DND-41 (cell line): ENCODE measurements at regions not wholly inside any gene's neighbourhood (a gene's known extent, or its start where the extent isn't known, plus 50 kb on each side); places are given as distances from the start of the nearest gene placed in this dataset.
A peak's percentile ranks its signal among the peaks of the same experiment; 100 is the strongest.

Experiments
- ATAC-seq: fragments of 200-7000 bp; cut with Tn5 transposase; 3 replicates; pipeline ENCODE4 v1.9.1; 2021; ENCODE audit warnings: low read depth; ENCODE audit not compliant: insufficient read depth
- DNase-seq: peaks from one replicate; pipeline ENCODE4 v3.0.0-alpha.2; 2020
- H2AFZ ChIP-seq: 2 replicates; pipeline ENCODE4 v1.6.0; 2012; ENCODE audit warnings: low read depth, low read length
- H3K27ac ChIP-seq: 2 replicates; pipeline ENCODE4 v1.5.1; 2012; ENCODE audit warnings: low read length, inconsistent platforms
- H3K27me3 ChIP-seq: fragments of 200-600 bp; sonication (generic); 2 replicates; pipeline ENCODE4 v1.6.0; 2012; ENCODE audit warnings: low read length, mild to moderate bottlenecking, inconsistent platforms; ENCODE audit not compliant: insufficient read depth, poor library complexity
- H3K36me3 ChIP-seq: 2 replicates; pipeline ENCODE4 v1.5.1; 2012; ENCODE audit warnings: low read length, inconsistent platforms; ENCODE audit not compliant: insufficient read depth
- H3K4me1 ChIP-seq: 2 replicates; pipeline ENCODE4 v1.5.1; 2012; ENCODE audit warnings: mild to moderate bottlenecking, low read length; ENCODE audit not compliant: insufficient read depth
- H3K4me2 ChIP-seq: 2 replicates; pipeline ENCODE4 v1.6.0; 2012; ENCODE audit warnings: mild to moderate bottlenecking, moderate library complexity, low read length, inconsistent platforms; ENCODE audit not compliant: insufficient read depth
- H3K4me3 ChIP-seq, 2 experiments: fragments of 200-600 bp in 1 of 2; shearing (Covaris generic) in 1 of 2; 2 replicates each; pipeline ENCODE4 v1.5.1; 2012 to 2016; ENCODE audit warnings: inconsistent platforms in 2 of 2, low read length in 2 of 2, mild to moderate bottlenecking in 2 of 2, low read depth in 1 of 2, moderate library complexity in 1 of 2
- H3K79me2 ChIP-seq: 2 replicates; pipeline ENCODE4 v1.6.0; 2012; ENCODE audit warnings: low read length, inconsistent platforms; ENCODE audit not compliant: insufficient read depth
- H3K9ac ChIP-seq: 2 replicates; pipeline ENCODE4 v1.6.0; 2012; ENCODE audit warnings: low read depth, mild to moderate bottlenecking, inconsistent platforms, low read length, moderate library complexity
- H3K9me3 ChIP-seq: 2 replicates; pipeline ENCODE4 v1.5.1; 2012; ENCODE audit warnings: low read length, moderate library complexity, mild to moderate bottlenecking, inconsistent platforms; ENCODE audit not compliant: insufficient read depth, severe bottlenecking
- H4K20me1 ChIP-seq: 2 replicates; pipeline ENCODE4 v1.6.0; 2012; ENCODE audit warnings: low read length; ENCODE audit not compliant: insufficient read depth
- CTCF ChIP-seq: IDR thresholded peaks from 2 replicates; pipeline ENCODE4 v1.5.1; 2012; ENCODE audit warnings: borderline replicate concordance, low read length, moderate library complexity, mild to moderate bottlenecking; ENCODE audit not compliant: poor library complexity, severe bottlenecking; ENCODE audit errors: extremely low read depth
- EZH2 ChIP-seq: IDR thresholded peaks from 3 replicates; pipeline ENCODE4 v1.6.1; 2012; ENCODE audit warnings: borderline replicate concordance, low read depth, mild to moderate bottlenecking, moderate library complexity, low read length, inconsistent platforms; ENCODE audit not compliant: severe bottlenecking

GRCh38 chr3:81395739-81396513, 365.5 kb downstream of the GBE1 start:
- TF ChIP-seq CTCF = peak; percentile 36
- TF ChIP-seq EZH2 = no peak
- Histone ChIP-seq H2AFZ (no peak overlapping the region), H3K79me2 (no peaks in the 10 kb centered on the region), H3K4me3 (no peak overlapping the region), H3K4me2 (no peak overlapping the region), H3K36me3 (no peaks in the 10 kb centered on the region), H3K27me3 (no peaks in the 10 kb centered on the region), H4K20me1 (no peaks in the 10 kb centered on the region), H3K4me1 (no peaks in the 10 kb centered on the region), H3K9me3 (no peaks in the 10 kb centered on the region), H3K27ac (no peak overlapping the region), H3K9ac (no peak overlapping the region)
- no peak for DNase-seq
- ATAC-seq = no peak

- no peaks in the 10 kb centered on the region for H3K4me1 ChIP-seq
- no peak for TF ChIP-seq CTCF
- no peak for TF ChIP-seq EZH2
- DNase-seq = no peak
Observed at GRCh38 chr3:81394651-81395524, 366.6 kb downstream of the GBE1 start.

GRCh38 chr3:81393251-81393650, 368.2 kb downstream of the GBE1 start:
- H3K4me3 ChIP-seq = no peak overlapping the region
- no peaks in the 10 kb centered on the region for H3K27me3 ChIP-seq
- no peak overlapping the region for H3K4me2 ChIP-seq
- H3K4me1 ChIP-seq = no peaks in the 10 kb centered on the region
- DNase-seq = no peak
- no peaks in the 10 kb centered on the region for H3K9me3 ChIP-seq
- TF ChIP-seq CTCF (no peak), EZH2 (no peak)
- ATAC-seq = no peak
- no peaks in the 10 kb centered on the region for H3K36me3 ChIP-seq
- H3K79me2 ChIP-seq = no peaks in the 10 kb centered on the region
- no peaks in the 10 kb centered on the region for H4K20me1 ChIP-seq
- no peak overlapping the region for H3K9ac ChIP-seq
- H3K27ac ChIP-seq = no peak overlapping the region
- no peak overlapping the region for H2AFZ ChIP-seq

More at GRCh38 chr3:81394651-81395524, 366.6 kb downstream of the GBE1 start:
- Histone ChIP-seq H4K20me1 (no peaks in the 10 kb centered on the region), H3K9me3 (no peaks in the 10 kb centered on the region), H3K79me2 (no peaks in the 10 kb centered on the region), H3K27me3 (no peaks in the 10 kb centered on the region), H3K4me2 (no peak overlapping the region), H3K27ac (no peak overlapping the region), H3K9ac (no peak overlapping the region), H3K36me3 (no peaks in the 10 kb centered on the region), H3K4me3 (no peak overlapping the region), H2AFZ (no peak overlapping the region)
- no peak for ATAC-seq
